GM21367 (cell line): ENCODE measurements at regions not wholly inside any gene's neighbourhood (a gene's known extent, or its start where the extent isn't known, plus 50 kb on each side); places are given as distances from the start of the nearest gene placed in this dataset.
"Not testable (repeated sequence)": the region's sequence is repeated elsewhere in the genome, so short reads cannot be mapped to it uniquely, and the experiment has no call there.

ENCODE experiments used
- ATAC-seq: cut with Tn5 transposase; IDR thresholded peaks from one replicate; pipeline ENCODE4 v1.9.1; 2021; ENCODE audit not compliant: unreplicated experiment

DNA sequence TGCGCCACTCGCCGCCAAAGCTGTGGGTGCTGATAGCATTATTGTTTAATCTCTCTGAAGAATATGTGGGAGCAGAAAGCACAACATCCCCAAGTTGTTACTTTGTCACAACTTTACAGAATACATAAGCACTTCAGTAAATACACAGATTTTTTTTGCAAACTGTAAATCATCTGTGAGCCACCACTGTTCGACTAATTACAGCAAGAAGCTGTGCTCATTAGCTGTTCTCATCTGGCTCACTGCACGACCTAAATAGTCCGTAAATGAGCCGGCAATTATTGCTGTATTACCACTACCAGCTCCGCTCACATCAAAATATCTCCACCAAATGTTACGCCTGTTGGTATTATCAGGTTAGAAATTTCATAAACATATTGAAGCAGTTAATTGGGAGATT lies 228.9 kb upstream of the PRKD1 start:
- no peak for ATAC-seq

- ATAC-seq = no peak
These were observed 230.7 kb upstream of the PRKD1 start for GRCh38 chr14:30158299-30158698.

- ATAC-seq = no peak
These were observed 231.7 kb upstream of the PRKD1 start for GRCh38 chr14:30159374-30159773.

DNA sequence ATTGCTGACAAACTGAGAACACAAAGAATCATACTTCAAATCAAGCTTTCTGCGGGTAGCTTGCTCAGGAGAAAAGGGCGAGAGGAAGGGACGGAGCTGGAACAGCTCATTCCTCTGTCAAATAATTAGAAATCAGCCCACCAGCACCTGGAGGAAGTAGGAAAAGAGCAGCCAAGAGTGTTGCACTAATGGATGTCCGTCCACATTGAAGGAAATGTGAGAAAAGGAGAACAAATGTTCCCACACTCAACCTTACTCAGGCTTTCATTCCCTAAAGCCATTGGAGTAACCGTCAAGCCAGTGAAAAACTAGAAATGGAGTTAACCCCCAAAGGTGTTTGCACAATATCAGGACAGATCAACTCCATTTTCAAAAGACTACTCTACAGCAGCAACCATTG lies 233.0 kb upstream of the PRKD1 start:
- no peak for ATAC-seq

GRCh38 chr14:30162066-30162465 lies 234.4 kb upstream of the PRKD1 start:
- ATAC-seq = no peak

GRCh38 chr14:30165255-30165654 lies 237.6 kb upstream of the PRKD1 start:
- no peak for ATAC-seq

- ATAC-seq = no peak
These were observed 250.1 kb upstream of the PRKD1 start for GRCh38 chr14:30177781-30178180.

DNA sequence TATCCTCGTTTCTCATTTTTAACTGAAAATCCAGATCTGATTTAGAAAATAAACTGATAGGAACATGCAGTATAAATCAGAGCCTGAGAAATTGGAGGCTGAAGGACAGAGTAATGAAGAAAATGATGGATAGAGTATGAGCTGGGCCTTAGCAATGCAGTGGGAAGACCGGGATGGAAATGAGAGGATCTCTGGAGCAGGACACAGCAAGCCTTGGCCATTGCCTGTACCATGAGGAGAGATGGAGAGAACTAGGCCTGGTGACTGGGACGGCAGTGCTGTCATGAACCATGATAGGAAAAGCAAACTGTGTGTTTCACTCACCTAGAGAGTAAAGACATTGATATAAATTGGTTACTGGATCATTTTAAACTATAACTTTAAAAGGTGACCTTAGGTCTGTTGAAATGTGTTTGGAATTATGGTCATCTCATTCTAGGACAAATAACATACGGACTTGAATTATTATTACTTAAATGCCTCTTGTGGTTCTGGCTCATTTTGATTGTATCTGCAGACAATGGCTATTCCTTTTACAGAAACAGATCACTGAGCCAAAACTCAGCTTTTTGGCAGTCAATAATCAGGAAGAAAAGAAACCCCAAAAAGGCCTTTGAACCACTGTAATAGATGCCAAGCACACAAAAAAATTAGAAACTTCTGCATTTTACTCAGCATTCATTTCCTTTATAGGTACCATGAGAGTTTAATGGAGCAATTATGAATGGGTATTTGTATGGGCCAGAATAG lies 251.9 kb upstream of the PRKD1 start:
- ATAC-seq = no peak

GRCh38 chr14:30180219-30180618 lies 252.6 kb upstream of the PRKD1 start:
- no peak for ATAC-seq

- ATAC-seq = no peak
These were observed 258.2 kb upstream of the PRKD1 start for GRCh38 chr14:30185832-30186231.

DNA sequence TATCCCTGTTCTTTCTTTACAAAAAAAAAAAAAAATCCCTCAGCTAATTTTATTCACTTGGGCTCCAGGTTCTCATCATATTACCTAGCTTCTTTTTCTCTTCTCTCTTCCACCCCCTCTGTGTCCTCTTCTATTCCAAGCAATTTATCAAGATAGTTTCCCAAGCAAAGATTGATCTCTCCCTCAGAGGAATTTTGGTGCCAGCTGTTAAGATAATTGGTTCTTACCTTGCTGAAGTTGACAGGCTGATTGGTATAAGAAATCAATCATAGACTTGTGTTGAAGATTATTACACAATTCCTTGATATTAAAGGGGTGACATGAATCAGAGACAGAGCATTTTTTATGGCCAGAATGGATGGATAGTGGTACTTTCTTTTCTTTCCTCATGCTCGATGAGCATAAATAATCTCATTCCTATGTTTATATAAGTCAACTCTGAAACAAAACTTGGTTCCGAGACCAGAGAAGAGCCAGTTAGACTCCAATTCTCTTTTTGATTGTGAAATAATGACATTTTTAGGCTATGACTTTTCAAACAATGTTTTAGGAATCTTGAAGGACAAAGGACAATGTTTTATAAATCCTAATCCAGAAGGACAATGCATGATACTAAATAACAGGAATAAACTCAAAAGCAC lies 264.1 kb upstream of the PRKD1 start:
- no peak for ATAC-seq

DNA sequence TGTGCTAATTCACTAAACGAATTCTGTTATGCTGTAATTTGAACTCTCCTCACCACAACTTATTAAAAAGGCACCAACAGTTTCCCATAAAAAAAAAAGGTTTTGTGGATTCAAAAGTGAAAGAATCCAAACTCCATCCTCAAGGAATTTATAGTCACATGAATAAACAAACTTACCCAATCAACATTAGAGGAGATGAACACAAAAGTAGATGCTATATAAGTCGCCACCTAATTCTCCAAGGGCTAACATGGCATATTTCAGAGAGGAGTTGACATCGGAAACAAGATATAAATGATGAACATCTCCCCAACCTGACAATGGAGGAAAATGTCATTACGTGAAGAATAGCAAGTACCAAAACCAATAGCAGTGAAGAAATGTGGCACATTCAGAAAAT lies 265.5 kb upstream of the PRKD1 start:
- no peak for ATAC-seq

- ATAC-seq = no peak
These were observed 266.3 kb upstream of the PRKD1 start for GRCh38 chr14:30193845-30194501.

DNA sequence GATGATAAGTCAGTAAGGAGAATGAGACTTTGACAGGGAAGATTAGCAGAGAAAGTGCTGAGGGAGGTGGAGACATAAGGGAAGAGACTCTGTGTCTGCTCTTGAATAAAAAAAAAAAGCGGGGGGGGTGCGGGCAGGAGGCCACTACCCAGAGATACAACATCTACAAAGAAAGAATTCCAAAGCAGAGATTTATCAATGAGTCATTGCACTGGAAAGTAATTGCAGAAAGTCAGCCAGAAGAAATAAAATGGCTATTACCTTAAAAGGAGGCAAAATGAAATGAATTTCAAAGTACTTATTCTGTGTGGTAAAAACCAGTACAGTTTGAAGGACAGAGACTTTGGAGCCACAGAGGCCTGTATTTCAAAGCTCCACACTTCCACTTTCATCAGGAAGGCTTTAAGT lies 267.1 kb upstream of the PRKD1 start:
- no peak for ATAC-seq

DNA sequence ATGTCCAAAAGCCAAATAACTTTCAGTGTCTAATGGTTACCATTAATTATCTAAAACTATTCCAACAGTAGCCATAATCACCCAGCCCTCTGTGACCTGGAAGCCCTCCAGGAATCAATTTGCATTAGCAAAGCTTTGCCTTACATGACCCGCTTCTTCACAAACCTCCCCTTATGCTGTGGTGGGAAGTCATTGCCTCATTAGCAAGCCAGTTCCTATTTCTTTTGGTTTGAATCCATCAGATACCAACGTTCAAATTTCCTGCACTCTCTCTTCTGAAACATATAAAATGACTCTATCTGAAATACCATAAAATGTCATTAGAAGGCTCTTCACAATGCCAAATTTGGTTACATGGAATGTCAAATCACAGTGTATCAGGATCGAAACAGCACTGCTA lies 268.3 kb upstream of the PRKD1 start:
- no peak for ATAC-seq

- ATAC-seq = no peak
These were observed 269.2 kb upstream of the PRKD1 start for GRCh38 chr14:30196861-30197260.

DNA sequence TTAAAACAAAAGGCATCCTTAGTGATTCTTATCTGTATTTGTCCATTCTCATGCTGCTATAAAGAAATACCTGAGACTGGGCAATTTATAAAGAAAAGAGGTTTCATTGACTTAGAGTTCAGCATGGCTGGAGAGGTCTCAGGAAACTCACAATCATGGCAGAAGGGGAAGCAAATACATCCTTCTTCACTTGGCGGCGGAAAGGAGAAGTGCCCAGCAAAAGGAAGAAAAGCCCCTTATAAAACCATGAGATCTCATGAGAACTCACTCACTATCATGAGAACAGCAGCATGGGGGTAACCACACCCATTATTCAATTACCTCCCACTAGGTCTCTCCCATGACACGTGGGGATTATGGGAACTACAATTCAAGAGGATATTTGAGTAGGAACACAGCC lies 271.1 kb upstream of the PRKD1 start:
- not testable (repeated sequence) for ATAC-seq

- ATAC-seq = no peak
These were observed 276.9 kb upstream of the PRKD1 start for GRCh38 chr14:30204431-30204980.

GRCh38 chr14:30209136-30209535 lies 281.5 kb upstream of the PRKD1 start:
- no peak for ATAC-seq

GRCh38 chr14:30210630-30211029 lies 283.0 kb upstream of the PRKD1 start:
- no peak for ATAC-seq

- no peak for ATAC-seq
These were observed 283.7 kb upstream of the PRKD1 start for GRCh38 chr14:30211326-30211725.

- no peak for ATAC-seq
These were observed 286.4 kb upstream of the PRKD1 start for GRCh38 chr14:30214014-30214413.
